ENCODE measurements at regions not wholly inside any gene's neighbourhood (a gene's known extent, or its start where the extent isn't known, plus 50 kb on each side); places are given as distances from the start of the nearest gene placed in this dataset.

DNA sequence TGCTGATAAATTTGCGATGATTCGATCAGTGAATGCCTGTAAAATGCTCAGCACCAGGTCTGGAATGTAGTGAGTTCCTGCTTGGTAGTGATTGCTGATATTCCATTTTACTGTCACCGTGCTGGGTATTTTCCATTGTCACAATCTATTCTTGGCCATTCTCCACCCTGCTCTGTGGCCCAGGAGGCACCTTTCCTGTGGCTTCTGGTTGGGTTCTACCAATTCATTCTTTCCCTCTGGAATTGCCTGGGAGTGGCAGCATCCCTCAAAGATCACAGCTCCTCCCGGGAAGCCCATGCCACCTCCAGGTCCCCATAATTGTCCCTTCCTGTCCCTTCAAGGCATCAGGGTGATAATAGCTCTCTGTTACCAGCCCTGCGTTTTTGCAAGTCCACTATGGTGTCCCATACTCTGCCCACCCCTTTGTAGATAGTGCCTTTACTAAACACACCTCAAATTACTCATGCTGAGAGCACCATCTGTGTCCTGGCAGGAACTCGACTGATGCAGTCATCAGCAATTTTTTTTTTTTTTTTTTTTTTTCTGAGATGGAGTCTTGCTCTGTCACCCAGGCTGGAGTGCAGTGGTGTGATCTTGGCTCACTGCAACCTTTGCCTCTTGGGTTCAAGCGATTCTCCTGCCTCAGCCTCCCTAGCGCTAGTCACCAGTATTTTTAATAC lies 177.8 kb upstream of the PROK2 start:
- DNase-seq (ENCODE audit: low read depth in 1 of 2, low spot score in 2 of 2) = no peak
- POLR2A ChIA-PET (ENCODE audit: partially characterized antibody) = no interaction called here
- Histone ChIP-seq H3K4me3 (ENCODE audit: extremely low read depth in 1 of 4, insufficient read depth in 2 of 4, low read depth in 3 of 4, low read length in 4 of 4) (no peak overlapping the region), H4K91ac (replicated peaks; ENCODE audit: insufficient read length, low read length) (no peak overlapping the region), H3K23me2 (ENCODE audit: low read depth, low read length) (no peaks in the 10 kb centered on the region), H2BK15ac (ENCODE audit: low read length) (no peak overlapping the region), H3K36me3 (ENCODE audit: control insufficient read depth in 2 of 4, insufficient read depth in 4 of 4, low read length in 3 of 4) (no peaks in the 10 kb centered on the region), H4K20me1 (replicated peaks in 1 of 2; ENCODE audit: control insufficient read depth in 1 of 2, insufficient read depth in 2 of 2, low read length in 2 of 2) (no peaks in the 10 kb centered on the region), H3K4ac (replicated peaks; ENCODE audit: insufficient read length, low read depth, low read length) (no peak overlapping the region), H2BK5ac (ENCODE audit: low read depth, low read length) (no peak overlapping the region), H3K23ac (ENCODE audit: insufficient read length) (no peak overlapping the region), H3K14ac (ENCODE audit: insufficient read length) (no peak overlapping the region), H4K8ac (ENCODE audit: extremely low read depth, insufficient read depth, low read length) (no peak overlapping the region), H3K79me1 (ENCODE audit: low read depth, low read length) (no peaks in the 10 kb centered on the region), H3K27me3 (replicated peaks in 1 of 4; ENCODE audit: control insufficient read depth in 3 of 4, extremely low read depth in 1 of 4, insufficient read depth in 3 of 4, low read length in 3 of 4) (no peaks in the 10 kb centered on the region), H3K18ac (ENCODE audit: extremely low read depth, low read length) (no peak overlapping the region), H3K9ac (replicated peaks in 1 of 4; ENCODE audit: extremely low read depth in 1 of 4, low read depth in 3 of 4, low read length in 3 of 4) (no peak overlapping the region), H3K4me2 (ENCODE audit: insufficient read depth in 1 of 2, low read depth in 2 of 2, low read length in 2 of 2) (no peak overlapping the region), H2BK12ac (ENCODE audit: low read depth, low read length) (no peak overlapping the region), H2BK20ac (ENCODE audit: low read length) (no peak overlapping the region), H3K9me3 (ENCODE audit: insufficient read depth in 2 of 2, low read depth in 1 of 2, low read length in 1 of 2) (no peaks in the 10 kb centered on the region), H2AK5ac (ENCODE audit: low read depth, low read length) (no peak overlapping the region), H3K27ac (ENCODE audit: low read depth, low read length) (no peak overlapping the region), H3K79me2 (ENCODE audit: control insufficient read depth in 1 of 2, insufficient read depth in 2 of 2, low read length in 2 of 2) (no peaks in the 10 kb centered on the region), H2AFZ (ENCODE audit: low read length) (no peak overlapping the region), H2BK120ac (replicated peaks; ENCODE audit: low read depth, low read length) (no peak overlapping the region), H3K56ac (replicated peaks; ENCODE audit: insufficient read length, low read depth, low read length) (no peak overlapping the region), H3K4me1 (replicated peaks in 1 of 4; ENCODE audit: control insufficient read depth in 3 of 4, insufficient read depth in 4 of 4, low read length in 3 of 4) (peaks cover 2 to 8% (median 4%) of the 10 kb centered on the region in 4 experiments; a peak in 4 of 7 replicates), H4K5ac (ENCODE audit: insufficient read length, low read depth, low read length) (no peak overlapping the region)
- 93% methylated on average over 7 of the region's 8 CpGs; no CpG with 5 or more reads in 1 of the 2 experiments for WGBS, 2 experiments (ENCODE audit: extremely low coverage in 1 of 2, insufficient coverage in 1 of 2, insufficient read length in 1 of 2, insufficient replicate concordance in 2 of 2, low coverage in 1 of 2, low lambda C conversion rate in 2 of 2, missing lambda C conversion rate in 1 of 2)
- CTCF ChIA-PET (ENCODE audit: partially characterized antibody) = interaction anchor here (0.6 to 4.2 kb wide), 4 partner anchors 9 to 683 kb away, joined by 3 to 12 read pairs (median 4); no protein-coding TSS in a partner anchor
- FAIRE-seq = no peak
- no peak for TF ChIP-seq TAF1 (IDR thresholded peaks at IDR 0.05; ENCODE audit: low read depth, low read length)
- no peak for TF ChIP-seq SP4 (IDR thresholded peaks at IDR 0.05; ENCODE audit: low read length)
- no peak for TF ChIP-seq EP300 (IDR thresholded peaks at IDR 0.05; ENCODE audit: borderline replicate concordance in 1 of 2, low read depth in 2 of 2, low read length in 2 of 2)
- TF ChIP-seq TBP (IDR thresholded peaks at IDR 0.05; ENCODE audit: low read depth, low read length) = no peak
- no peak for TF ChIP-seq KDM5A (IDR thresholded peaks at IDR 0.05; ENCODE audit: low read length)
- TF ChIP-seq, protein P1, sequence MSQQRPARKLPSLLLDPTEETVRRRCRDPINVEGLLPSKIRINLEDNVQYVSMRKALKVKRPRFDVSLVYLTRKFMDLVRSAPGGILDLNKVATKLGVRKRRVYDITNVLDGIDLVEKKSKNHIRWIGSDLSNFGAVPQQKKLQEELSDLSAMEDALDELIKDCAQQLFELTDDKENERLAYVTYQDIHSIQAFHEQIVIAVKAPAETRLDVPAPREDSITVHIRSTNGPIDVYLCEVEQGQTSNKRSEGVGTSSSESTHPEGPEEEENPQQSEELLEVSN (IDR thresholded peaks at IDR 0.05) = no peak
- TF ChIP-seq ZNF274 (IDR thresholded peaks at IDR 0.05; ENCODE audit: borderline replicate concordance, extremely low read depth, low read length) = no peak
- no peak for TF ChIP-seq ASH2L (IDR thresholded peaks at IDR 0.05; ENCODE audit: low read length)
- TF ChIP-seq CBX8 (IDR thresholded peaks at IDR 0.05; ENCODE audit: borderline replicate concordance, low read depth, low read length) = no peak
- no peak for TF ChIP-seq BCL11A (IDR thresholded peaks at IDR 0.05; ENCODE audit: low read depth in 2 of 2, low read length in 2 of 2)
- TF ChIP-seq POU5F1 (IDR thresholded peaks at IDR 0.05; ENCODE audit: low read depth, low read length) = no peak
- TF ChIP-seq KDM1A (IDR thresholded peaks at IDR 0.05; ENCODE audit: borderline replicate concordance, low read length) = no peak
- TF ChIP-seq NRF1 (IDR thresholded peaks at IDR 0.05; ENCODE audit: low read depth, low read length) = no peak
- no peak for TF ChIP-seq SIRT6 (IDR thresholded peaks at IDR 0.05; ENCODE audit: low read length)

All from H1 (cell line).